HuH-7 (cell line): ENCODE measurements at regions not wholly inside any gene's neighbourhood (a gene's known extent, or its start where the extent isn't known, plus 50 kb on each side); places are given as distances from the start of the nearest gene placed in this dataset.
A peak's percentile ranks its signal among the peaks of the same experiment; 100 is the strongest.

ENCODE experiments used
- DNase-seq: peaks from one replicate; pipeline ENCODE4 v3.0.0; 2011; ENCODE audit warnings: low spot score

DNA sequence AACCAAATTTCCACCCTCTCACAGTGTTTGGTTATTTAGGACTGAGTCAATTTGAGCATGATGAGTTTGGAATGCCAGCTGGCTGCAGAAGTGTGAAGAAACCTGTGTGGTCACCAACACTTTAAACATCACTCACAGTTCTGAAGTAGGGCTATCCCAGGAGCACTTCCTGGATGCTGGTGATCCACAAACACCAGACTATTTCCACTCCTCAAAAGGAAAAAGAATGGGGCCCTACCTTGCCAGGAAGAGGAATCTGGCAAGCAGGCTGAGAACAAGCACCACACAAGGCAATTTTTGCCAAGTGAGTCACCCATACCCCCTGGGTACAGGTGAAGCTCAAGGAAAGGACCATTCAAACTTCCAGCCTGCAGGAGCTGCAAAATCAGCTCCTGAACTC, 294.2 kb upstream of the PTGER4 start:
- DNase-seq, result no peak

DNA sequence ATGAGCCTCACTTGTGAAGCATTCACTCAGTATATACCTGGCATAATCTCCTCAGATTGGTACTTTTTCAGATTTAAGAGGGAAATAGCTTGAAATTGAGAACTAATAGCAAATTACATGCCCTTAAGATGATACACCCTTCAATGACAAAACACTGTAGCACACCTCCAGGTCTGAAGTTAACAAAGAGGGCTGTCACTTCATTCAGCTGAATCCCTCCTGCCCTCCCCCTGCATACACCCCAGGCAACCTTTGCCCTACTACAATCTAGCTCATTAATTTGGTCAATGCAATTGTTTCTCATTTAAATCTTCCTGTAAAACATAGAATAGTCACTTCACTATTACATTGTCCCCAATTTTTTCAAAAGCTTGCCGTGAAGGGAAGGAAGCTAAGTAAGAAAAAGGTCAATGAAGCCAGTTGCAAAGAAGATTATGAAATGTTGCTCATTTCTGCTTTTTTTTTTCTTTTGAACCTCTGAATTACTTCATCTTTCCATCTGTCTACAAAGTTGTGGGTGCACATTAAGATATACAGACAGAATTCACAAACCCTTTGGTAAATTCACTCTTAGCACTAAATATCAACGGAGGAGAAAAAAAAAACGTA, 294.8 kb upstream of the PTGER4 start:
- no peak for DNase-seq

DNA sequence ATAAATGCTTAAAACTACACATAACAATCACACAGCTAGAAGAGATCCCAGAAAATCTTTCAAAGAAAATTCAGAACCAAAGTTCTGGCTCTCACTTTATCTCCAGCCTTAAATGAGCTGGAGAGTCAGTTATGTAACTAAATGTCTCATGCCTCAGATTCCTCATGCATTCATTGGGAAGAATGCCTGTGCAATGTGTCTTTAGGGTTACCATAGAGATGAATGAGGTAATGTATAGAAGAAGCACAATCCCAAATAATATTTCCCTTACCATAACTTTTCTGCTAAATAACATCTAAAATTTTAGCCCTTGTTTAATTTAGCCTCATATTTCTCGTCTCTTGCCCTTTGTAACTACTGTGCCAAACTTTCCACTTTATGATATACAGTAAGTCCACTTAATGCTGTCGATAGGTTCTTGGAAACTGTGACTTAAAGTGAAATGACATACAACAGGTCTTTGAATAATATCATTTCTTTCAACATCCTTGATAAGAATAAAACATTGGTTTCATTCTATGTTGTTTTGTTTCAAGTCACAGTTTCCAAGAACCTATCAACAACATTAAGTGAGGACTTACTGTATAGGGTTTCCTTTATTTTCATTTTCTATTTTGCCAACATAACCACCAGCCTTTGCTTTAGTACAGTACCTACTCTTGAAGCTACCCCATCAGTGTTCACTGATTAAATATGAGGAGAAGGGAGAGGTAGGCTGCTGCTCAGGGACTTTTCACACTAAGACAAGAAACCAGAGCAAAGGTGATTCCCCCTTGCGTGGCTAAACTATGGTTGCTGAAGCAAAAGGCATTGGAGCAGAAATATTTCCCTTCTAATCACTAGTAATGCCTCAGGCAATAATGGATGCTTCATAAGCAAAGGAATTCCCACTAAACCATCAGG, 295.7 kb upstream of the PTGER4 start:
- no peak for DNase-seq

DNA sequence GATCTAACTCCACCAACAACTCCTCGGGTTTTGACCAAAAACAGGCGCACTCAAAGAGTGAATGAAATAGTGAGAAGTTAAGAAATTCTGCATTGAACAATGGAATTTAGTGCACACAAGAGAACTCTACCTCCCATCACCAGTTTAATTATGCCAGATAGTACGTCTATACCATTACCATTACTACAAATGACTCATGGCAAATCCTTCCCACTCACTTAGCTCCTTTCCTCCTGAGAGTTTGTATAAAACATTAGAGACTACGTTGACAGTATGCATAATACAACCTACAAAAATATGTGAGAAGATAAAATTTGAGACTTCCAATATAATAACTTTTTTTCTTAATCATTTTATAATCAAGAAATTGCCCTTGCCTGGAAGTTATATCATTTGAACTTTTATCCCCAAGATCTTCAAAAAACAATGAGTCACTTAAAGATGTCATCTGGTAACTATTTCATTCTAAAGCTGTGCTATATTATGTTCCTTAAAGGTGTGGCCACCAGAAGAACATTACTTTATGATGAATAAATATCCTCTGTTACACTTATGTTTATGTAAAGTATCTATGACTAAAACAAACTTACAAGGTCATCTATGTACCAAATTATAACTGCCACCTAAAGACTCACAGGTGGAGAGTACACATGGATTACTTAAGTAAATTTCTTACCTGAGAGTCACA, 297.9 kb upstream of the PTGER4 start:
- DNase-seq, result no peak

DNA sequence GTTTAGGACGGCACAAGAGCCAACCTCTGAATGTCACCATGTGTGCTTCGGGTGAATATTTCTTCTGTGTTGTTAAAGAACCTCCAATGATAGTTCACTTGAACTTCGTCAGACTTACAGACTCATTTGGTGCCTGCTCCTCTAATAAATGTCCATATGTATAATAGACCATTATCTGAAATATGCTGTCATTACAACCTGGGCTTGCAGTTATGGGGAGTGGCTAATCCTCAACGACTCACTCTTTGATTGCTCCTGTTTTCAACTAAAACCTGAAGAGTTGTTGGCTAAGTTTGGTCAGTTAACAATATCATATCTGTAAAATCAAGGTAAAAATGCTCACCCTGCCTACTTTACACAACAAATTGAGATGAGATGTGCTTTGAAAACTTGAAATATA, 298.7 kb upstream of the PTGER4 start:
- no peak for DNase-seq

DNA sequence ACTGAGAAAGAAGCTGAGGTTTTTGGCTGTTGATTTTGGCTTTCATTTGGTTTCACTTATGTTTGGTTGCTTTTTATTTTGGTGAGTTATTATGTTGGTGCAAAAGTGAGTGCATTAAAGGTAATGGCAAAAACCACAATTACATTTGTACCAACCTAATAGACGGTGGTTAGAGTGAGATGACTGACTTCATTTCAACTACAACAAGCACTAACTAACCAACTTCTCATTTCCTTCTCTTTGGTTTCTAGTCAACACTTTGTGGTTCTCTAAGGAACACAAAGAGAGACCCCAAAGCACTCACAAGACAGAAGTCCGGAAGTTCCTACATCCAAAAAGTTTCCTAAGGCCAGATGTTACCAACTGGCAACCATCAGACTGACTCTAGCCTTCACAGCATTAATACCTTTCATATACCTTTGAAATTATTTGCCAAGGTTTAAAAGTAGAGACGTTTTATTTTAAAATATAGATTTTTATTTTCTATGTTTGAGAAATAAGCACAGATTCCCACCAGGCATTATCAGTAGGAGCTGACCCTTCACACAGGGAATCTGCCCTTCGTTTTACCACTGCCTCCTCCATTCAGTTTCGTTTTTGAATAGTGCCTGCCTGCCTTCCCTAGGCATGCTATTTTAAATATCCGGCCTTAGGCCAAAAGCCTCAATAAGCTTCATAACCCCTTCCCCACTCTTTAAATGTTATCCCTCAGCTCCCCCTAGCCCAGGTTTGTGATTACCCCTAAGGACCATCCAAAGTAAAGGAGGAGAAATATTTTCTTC, 301.1 kb upstream of the PTGER4 start:
- no peak for DNase-seq

DNA sequence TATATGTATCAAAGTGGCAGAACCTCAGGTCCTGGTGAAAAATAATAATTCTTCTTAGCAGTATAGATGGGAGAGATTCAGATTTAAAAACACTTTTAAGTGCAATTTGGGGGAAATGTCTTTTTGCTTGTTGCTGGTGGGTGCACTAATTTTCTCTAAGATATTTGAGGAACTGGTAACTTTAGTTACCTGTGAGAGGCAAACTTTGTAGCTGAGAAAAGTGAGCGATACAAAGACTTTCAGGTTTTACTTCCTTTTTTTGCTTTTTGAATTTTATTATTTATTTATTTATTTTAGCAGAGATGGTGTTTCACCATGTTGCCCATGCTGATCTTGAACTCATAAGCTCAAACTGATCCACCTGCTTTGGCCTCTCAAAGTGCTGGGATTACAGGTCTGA, 303.1 kb upstream of the PTGER4 start:
- no peak for DNase-seq

DNA sequence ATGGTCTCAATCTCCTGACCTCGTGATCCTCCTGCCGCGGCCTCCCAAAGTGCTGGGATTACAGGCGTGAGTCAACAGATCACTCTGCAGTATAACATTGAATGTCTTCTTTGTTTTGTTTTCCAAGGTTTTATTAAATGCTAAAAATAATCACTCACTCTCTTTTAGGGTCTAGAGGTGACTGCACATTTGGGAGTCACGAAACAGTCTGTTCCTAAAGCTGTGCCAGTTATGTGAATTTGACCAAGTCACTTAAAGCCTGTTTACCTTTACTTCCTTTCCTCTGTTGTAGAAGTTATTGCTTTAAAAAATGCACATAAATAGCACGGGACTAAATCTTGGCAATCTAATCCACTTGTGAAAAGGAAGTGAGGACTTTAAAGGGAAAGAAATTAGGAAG, 304.9 kb upstream of the PTGER4 start:
- DNase-seq, result no peak

DNA sequence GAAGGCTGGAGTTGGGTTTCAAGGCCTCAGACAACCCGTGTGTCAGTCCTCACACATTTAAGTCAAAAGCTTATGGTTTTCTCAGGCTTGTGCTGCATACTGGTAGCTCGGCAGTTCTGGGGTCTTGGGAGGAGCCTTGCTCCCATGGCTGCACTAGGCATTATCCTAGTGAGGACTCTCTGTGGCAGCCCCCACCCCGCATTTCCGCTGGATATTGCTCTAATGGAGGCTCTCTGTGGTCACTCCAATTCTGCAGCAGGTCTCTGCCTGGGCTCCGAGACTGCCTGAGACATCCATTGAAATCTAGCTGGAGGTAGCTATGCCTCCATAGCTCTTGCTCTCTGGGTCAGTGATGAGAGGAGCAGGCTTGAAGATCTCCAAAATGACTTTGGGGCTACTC, 311.5 kb upstream of the PTGER4 start:
- DNase-seq, result no peak

DNA sequence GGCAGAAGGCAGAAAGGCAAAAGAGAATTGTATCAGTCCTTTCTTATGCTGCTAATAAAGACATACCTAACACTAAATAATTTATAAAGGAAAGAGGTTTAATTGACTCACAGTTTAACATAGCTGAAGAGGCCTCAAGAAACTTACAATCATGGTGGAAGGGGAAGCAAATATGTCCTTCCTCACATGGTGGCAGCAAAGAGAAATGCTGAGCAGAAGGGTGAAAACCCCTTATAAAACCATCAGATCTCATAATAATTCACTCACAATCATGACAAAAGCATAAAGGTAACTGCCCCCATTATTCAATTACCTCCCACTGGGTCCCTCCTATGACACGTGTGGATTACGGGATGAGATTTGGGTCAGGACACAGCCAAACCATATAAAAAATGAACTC, 312.5 kb upstream of the PTGER4 start:
- DNase-seq, result no peak

DNA sequence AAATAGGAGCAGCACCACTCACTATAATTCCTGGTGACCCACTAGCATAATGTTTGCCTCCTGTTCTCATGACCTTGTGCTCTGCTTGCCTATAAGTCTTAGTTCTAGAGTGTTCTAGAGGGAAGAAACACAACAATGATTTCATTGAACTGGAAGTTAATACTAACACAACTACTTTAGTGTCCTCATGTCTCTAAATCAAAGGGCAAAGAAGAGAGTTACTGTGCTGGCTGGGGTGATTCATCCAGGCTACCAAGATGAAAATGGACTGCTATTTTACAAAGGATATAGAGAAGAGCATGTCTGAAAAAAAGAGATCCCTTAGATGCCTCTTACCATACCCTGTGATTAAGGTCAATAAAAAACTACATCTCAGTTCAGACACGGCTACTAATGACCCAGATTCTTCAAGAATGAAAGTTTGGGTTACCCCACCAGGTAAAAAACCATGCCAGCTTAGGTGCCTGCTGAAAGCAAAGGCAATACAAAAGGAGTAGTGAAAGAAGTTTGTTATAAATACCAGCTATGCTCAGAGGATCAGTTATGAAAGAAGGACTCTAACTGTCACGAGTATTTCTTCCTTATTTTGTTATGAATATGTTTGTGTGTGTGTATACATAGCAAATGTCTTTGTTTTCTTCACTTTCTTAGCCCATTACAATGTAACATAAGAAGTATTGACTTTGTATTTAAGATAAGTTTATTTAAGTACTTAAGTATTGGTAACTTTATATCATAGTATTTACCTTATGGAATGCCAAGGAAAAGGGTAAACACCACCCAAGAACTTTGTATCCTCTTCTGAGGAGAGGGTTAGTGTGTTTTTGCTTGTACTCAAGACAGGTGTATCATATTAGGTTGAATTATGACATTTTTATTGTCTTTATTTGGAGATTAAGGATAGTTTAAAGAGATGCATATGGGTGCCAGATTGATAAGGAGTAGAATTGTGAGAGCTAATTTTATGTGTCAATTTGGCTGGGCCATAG, 314.1 kb upstream of the PTGER4 start:
- DNase-seq, result no peak

DNA sequence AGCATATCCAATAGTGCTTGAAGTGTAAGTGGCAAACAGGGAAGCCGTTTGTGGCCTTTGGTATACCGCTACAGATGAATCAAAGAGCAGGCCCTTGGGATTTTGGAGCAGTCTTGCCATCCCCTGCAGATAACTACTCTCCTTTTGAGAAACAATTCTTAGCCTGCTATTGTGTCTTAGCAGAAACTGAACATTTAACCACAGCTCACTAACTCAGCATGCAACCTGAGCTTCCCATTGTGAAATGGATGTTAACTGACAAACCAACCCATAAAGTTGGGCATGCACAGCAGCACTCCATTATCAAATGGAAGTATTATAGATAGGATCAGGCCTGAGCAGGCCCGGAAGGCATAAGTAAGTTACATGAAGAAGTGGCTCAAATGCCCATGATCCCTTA, 315.3 kb upstream of the PTGER4 start:
- no peak for DNase-seq

DNA sequence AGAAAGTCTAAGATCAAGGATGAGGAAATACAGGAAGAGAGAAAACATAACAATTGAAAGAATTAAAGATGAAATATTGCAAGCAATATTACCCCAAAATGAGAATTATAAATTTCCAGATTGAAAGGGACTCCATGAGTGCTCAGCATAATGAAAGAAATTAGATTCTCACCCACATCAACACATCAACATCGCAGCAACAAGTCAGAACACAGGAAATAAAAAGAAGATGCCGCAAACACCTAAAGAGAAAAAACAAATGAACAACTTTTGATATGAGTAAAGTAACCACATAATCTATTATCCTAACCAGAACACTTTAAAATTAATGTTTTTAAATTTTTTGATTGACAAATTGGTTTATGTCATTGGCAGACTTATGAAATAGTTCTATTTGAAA, 318.3 kb upstream of the PTGER4 start:
- DNase-seq, result no peak

DNA sequence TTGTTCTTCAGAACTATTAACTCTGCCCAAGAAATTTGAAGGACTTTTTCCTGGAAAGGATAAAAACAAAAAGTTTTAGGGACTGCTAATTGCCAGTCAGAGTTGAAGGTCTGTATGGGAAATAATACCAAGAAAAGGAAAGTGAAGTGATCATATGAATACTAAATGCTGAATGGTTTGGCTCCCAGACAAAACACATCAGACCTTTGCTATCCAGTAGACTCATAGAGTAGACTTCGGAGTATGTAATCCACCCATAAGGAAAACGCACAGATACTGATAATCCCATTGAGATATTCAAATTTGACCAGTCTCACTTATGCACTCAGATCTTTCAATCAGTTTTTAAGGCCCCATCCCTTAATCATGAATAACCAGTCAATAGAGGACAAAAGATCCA, 319.0 kb upstream of the PTGER4 start:
- DNase-seq, result no peak

DNA sequence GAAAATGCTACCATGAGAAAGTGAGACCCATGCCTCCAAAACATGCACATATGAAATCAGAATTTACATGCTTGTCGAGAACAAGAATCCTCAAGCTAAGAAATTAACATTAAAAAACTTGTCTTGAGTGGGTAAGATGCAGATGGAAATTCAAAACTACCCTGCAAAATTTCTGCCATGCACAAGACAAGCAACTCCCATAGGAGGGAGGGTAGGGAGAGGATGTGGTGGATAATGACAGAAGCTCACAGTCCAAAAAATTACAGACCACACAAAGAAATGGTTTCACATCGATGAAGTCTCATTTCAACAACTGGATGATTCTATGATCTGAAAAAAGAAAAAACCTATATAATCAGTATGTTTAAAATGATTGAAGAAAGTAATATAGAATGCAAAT, 319.9 kb upstream of the PTGER4 start:
- no peak for DNase-seq

DNA sequence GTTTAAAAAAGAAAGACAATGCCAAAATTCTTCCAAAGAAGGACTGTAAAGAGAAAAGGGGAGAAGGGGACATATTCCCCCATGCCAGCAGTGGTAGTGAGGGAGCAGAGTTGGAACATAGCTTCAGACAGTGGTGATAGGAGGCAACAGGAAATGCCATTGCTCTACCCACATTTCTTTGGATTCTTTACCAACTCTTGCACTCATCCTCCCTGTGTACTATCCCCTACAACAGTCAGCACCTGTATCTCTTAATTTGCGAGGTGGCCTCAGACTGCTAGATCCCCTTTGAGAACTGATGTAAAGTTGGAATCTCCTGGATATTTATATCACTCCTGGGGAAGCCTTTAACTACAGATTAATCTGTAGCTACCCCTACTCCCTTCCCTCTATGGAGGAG, 320.6 kb upstream of the PTGER4 start:
- DNase-seq, result no peak

DNA sequence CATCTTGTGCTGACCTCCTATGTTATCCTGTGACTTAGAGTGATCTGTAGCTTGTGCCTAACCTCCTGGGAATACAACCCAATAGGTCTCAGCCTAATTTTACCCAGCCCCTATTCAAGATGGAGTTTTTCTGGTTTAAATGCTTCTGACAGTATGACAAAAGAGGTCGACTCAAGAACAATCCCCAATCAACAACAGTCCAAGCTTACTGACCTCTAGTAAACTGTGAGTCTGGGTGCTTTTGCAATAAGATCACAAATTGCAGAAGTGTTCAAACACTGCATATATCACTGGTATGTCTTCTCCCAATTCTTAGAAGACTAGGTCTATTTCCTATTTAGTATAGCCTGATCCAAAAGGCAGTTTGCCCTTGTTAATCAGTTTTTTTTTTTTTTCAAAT, 323.5 kb upstream of the PTGER4 start:
- DNase-seq, result peak; percentile 12

DNA sequence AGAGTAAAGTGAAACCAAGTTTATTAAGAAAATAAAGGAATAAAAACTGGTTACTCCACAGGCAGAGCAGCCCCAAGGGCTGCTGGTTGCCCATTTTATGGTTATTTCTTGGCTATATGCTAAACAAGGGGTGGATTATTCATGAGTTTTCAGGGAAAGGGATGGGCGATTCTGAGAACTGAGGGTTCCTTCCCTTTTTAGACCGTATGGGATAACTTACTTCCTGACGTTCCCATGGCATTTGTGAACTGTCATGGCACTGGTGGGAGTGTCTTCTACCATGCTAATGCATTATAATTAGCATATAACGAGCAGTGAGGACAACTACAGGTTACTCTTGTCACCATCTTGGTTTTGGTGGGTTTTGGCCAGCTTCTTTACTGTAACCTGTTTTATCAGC, 323.9 kb upstream of the PTGER4 start:
- DNase-seq, result no peak

DNA sequence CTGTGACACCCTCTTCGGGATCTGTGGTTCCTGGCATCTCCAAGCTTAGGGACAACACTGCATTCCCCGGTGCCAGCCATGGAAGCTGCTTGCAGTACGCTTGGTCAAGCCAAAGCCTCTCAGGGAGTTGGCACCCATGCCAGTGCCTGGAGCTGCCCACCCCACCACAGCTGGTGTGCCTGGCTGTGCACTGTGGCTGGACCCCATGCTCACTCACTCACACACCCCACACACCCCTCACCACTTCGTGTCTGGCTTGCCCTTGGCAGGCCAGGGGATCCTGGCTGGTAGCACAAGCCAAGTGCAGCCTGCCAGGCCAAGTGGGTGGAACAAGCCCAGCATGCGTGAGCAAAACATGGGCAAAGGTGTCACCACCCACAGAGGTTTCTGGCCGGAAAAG, 324.5 kb upstream of the PTGER4 start:
- DNase-seq, result no peak

DNA sequence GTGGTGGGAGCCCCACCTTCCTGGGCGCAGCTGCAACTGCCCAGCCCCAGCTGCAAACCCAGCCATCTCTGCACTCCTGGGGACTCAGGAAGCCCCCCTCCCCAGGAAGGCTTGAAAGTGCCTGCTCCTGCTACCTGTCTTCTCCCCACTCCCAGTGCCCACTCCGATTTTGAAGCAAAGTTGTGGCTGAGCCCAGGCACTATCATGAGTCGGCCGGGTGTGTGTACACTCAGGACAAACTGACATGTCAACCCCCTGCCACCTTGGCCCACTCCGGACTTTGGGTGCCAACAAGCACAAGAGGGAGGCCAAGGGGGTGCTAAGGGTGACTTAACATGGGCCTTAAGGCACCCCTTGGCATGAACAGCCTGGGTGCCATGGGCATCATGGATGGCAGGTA, 325.5 kb upstream of the PTGER4 start:
- no peak for DNase-seq

DNA sequence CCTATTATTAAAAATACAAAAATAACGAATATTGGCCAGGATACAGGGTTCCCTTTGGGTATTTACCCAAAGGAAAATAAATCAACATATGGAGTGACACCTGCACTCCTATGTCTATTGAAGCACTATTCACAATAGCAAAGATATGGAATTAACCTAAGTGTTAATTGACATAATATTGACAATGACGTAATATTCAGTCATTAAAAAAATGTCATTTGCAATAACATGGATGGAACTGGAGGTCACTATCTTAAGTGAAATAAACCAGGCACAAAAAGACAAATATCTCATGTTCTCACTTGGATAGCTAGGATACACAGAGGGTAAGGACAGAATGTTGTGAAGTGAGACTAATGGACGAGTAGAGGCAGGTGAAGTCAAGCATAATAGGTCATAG, 326.3 kb upstream of the PTGER4 start:
- DNase-seq, result no peak
